Naive thymus-derived CD4-positive, alpha-beta T cell (primary cell): ENCODE measurements at regions not wholly inside any gene's neighbourhood (a gene's known extent, or its start where the extent isn't known, plus 50 kb on each side); places are given as distances from the start of the nearest gene placed in this dataset.

Experiments used
- ATAC-seq: fragments of 150-1000 bp; cut with Tn5 transposase; 2 replicates; pipeline ENCODE4 v1.10.0; 2021; ENCODE audit warnings: mild to moderate bottlenecking, moderate library complexity
- CTCF ChIA-PET: fragments of 350-600 bp; sonication (Branson Sonifier 250); formaldehyde crosslinking; loops from one replicate; lab custom pipeline; 2021; ENCODE audit warnings: antibody characterized with exemption; lab: Charles Lee
- POLR2A ChIA-PET: fragments of 350-600 bp; sonication (Branson Sonifier 250); formaldehyde crosslinking; loops from one replicate; lab custom pipeline; 2021; ENCODE audit warnings: antibody characterized with exemption, inconsistent platforms; lab: Charles Lee
- DNase-seq, 9 donors: peaks; one replicate each; pipeline versions ENCODE4 v3.0.0 to v3.0.0-alpha.2; 2020 to 2022; ENCODE audit warnings: mixed read lengths in 1 of 9
- H3K27ac ChIP-seq: one replicate; pipeline ENCODE4 v1.7.0; 2013; ENCODE audit warnings: mild to moderate bottlenecking, low read depth, low read length, moderate library complexity
- H3K27me3 ChIP-seq, 2 donors: one replicate each; pipeline ENCODE4 v1.7.0; 2013; ENCODE audit warnings: low read length in 2 of 2, mild to moderate bottlenecking in 2 of 2, moderate library complexity in 2 of 2; ENCODE audit not compliant: control insufficient read depth in 2 of 2, insufficient read depth in 2 of 2
- H3K36me3 ChIP-seq, 3 experiments: 1 replicate in 2 of 3; 2 replicates in 1 of 3; pipeline ENCODE4 v1.7.0; 2013; ENCODE audit warnings: low read length in 3 of 3, mild to moderate bottlenecking in 3 of 3, moderate library complexity in 1 of 3; ENCODE audit not compliant: insufficient read depth in 3 of 3, control insufficient read depth in 2 of 3
- H3K4me1 ChIP-seq, 2 donors: one replicate each; pipeline ENCODE4 v1.7.0; 2013; ENCODE audit warnings: low read length in 2 of 2, mild to moderate bottlenecking in 2 of 2, moderate library complexity in 1 of 2; ENCODE audit not compliant: control insufficient read depth in 2 of 2, insufficient read depth in 2 of 2
- H3K4me3 ChIP-seq: 2 replicates; pipeline ENCODE4 v1.7.0; 2013; ENCODE audit warnings: mild to moderate bottlenecking, low read length
- H3K9me3 ChIP-seq, 3 experiments: 1 replicate in 2 of 3; 2 replicates in 1 of 3; pipeline ENCODE4 v1.7.0; 2013; ENCODE audit warnings: low read length in 3 of 3; ENCODE audit not compliant: control insufficient read depth in 2 of 3
- H3K27ac Mint-ChIP-seq, 9 donors: one replicate each; pipeline ENCODE4 v1.8.0; 2020 to 2022; ENCODE audit warnings: mixed read lengths in 9 of 9, mild to moderate bottlenecking in 8 of 9, moderate library complexity in 5 of 9, inconsistent platforms in 2 of 9
- H3K27me3 Mint-ChIP-seq, 5 donors: one replicate each; pipeline ENCODE4 v1.8.0; 2021 to 2022; ENCODE audit warnings: mixed read lengths in 5 of 5, mild to moderate bottlenecking in 1 of 5
- H3K36me3 Mint-ChIP-seq, 5 donors: one replicate each; pipeline ENCODE4 v1.8.0; 2020 to 2022; ENCODE audit warnings: mixed read lengths in 5 of 5, mild to moderate bottlenecking in 3 of 5, inconsistent platforms in 1 of 5
- H3K4me1 Mint-ChIP-seq, 7 donors: one replicate each; pipeline ENCODE4 v1.8.0; 2020 to 2022; ENCODE audit warnings: mixed read lengths in 7 of 7, mild to moderate bottlenecking in 3 of 7, inconsistent platforms in 1 of 7
- H3K4me3 Mint-ChIP-seq, 10 donors: one replicate each; pipeline ENCODE4 v1.8.0; 2020 to 2022; ENCODE audit warnings: mild to moderate bottlenecking in 10 of 10, mixed read lengths in 10 of 10, moderate library complexity in 6 of 10, inconsistent platforms in 2 of 10
- H3K9me3 Mint-ChIP-seq, 11 donors: one replicate each; pipeline ENCODE4 v1.8.0; 2020 to 2022; ENCODE audit warnings: mixed read lengths in 11 of 11, mild to moderate bottlenecking in 4 of 11, inconsistent platforms in 1 of 11, moderate library complexity in 1 of 11
- intact Hi-C, 2 donors: fragments of 100-400 bp; cut with micrococcal nuclease; formaldehyde crosslinking; loops; one replicate each; pipeline ENCODE4 v1.15.1; 2023

- Mint-ChIP-seq H3K4me1 (no peaks in the 10 kb centered on the region), H3K9me3 (peaks cover 0 to 6% (median 0%) of the 10 kb centered on the region in 11 donors), H3K27ac (no peak overlapping the region), H3K4me3 (no peak overlapping the region), H3K36me3 (no peaks in the 10 kb centered on the region), H3K27me3 (peaks cover 0 to 5% (median 0%) of the 10 kb centered on the region in 5 donors)
- intact Hi-C loops = no loop called here
- no peaks in the 10 kb centered on the region for H3K27me3 ChIP-seq
- POLR2A ChIA-PET = interaction anchor here (0.6 kb wide), 1 partner anchor 284 kb away, joined by 3 read pairs; no protein-coding TSS in a partner anchor
- DNase-seq = no peak
- H3K27ac ChIP-seq = no peak overlapping the region
- ATAC-seq = no peak
- no peaks in the 10 kb centered on the region for H3K4me1 ChIP-seq
- no peak overlapping the region for H3K4me3 ChIP-seq
- CTCF ChIA-PET = no interaction called here
- H3K9me3 ChIP-seq = no peaks in the 10 kb centered on the region
- no peaks in the 10 kb centered on the region for H3K36me3 ChIP-seq
Measured at GRCh38 chr6:140370976-140371870, 996.8 kb upstream of the CITED2 start.

DNA sequence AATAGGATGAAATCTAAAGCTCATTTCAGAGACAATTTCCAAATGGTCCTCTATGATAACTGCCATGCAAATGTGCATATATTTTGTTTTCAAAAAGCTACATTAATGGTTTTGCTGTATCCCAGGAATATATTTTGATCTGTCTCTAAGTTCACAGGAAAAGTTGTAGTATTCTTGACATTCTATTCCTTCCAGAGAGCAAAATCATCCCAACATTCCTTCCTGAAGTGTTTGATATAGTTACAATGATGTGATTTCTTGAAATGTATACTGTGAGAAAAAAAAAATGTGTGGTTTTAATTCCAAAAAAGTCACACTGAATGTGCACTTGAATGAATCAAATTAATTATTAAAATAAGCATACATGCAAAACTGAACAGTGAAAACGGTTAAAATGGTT is 996.0 kb upstream of the CITED2 start:
- POLR2A ChIA-PET = interaction anchor here (0.6 kb wide), 1 partner anchor 285 kb away, joined by 3 read pairs; no protein-coding TSS in a partner anchor

DNA sequence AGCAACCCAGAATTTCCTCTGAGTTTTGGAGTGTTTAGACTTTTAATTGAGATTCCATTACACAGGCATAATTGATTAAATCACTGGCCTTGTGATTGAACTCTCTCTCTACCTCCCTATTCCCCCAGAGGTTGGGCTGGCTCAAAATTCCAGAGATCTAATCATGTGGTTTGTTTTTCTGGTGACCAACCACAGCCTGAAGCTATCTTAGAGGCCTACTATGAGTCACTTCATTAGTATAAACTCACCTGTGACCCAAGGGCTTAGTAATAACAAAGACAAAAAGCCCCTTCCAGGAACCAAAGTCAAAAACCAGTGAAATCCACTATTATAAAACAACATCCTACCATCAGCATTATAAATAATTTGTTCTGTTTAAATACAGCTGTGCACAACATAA is 992.5 kb upstream of the CITED2 start:
- ATAC-seq (no peak), DNase-seq (no peak)
- no peaks in the 10 kb centered on the region for H3K4me1 Mint-ChIP-seq
- Histone ChIP-seq H3K27ac (no peak overlapping the region), H3K36me3 (no peaks in the 10 kb centered on the region), H3K4me1 (no peaks in the 10 kb centered on the region), H3K27me3 (no peaks in the 10 kb centered on the region), H3K4me3 (no peak overlapping the region), H3K9me3 (peaks cover 0 to 8% (median 0%) of the 10 kb centered on the region in 3 experiments)
- no peak overlapping the region for H3K4me3 Mint-ChIP-seq
- intact Hi-C loops = no loop called here
- peaks cover 0 to 26% (median 7%) of the 10 kb centered on the region in 11 donors for H3K9me3 Mint-ChIP-seq
- H3K27me3 Mint-ChIP-seq = peaks cover 0 to 5% (median 0%) of the 10 kb centered on the region in 5 donors
- CTCF ChIA-PET = no interaction called here
- no peak overlapping the region for H3K27ac Mint-ChIP-seq
- POLR2A ChIA-PET = no interaction called here
- no peaks in the 10 kb centered on the region for H3K36me3 Mint-ChIP-seq

More for the DNA sequence above, 996.0 kb upstream of the CITED2 start:
- Mint-ChIP-seq H3K27ac (no peak overlapping the region), H3K27me3 (peaks cover 0 to 5% (median 0%) of the 10 kb centered on the region in 5 donors), H3K36me3 (no peaks in the 10 kb centered on the region), H3K4me1 (no peaks in the 10 kb centered on the region), H3K9me3 (peaks cover 0 to 12% (median 2%) of the 10 kb centered on the region in 11 donors), H3K4me3 (no peak overlapping the region)
- CTCF ChIA-PET = no interaction called here
- DNase-seq (no peak), ATAC-seq (no peak)
- intact Hi-C loops = no loop called here
- Histone ChIP-seq H3K4me1 (no peaks in the 10 kb centered on the region), H3K27ac (no peak overlapping the region), H3K36me3 (no peaks in the 10 kb centered on the region), H3K9me3 (no peaks in the 10 kb centered on the region), H3K27me3 (no peaks in the 10 kb centered on the region), H3K4me3 (no peak overlapping the region)

DNA sequence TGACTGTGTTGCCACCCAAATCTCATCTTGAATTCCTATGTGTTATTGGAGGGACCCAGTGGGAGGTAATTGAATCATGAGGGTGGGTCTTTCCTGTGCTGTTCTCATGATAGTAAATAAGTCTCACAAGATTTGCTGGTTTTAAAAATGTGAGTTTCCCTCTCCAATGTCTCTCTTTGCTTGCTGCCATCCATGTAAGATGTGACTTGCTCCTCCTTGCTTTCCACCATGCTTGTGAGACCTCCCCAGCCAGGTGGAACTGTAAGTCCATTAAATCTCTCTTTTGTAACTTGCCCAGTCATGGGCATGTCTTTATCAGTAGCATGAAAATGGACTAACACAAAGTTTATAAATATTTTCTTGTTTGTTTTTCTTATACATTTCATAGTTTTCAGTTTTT is 990.5 kb upstream of the CITED2 start:
- no peaks in the 10 kb centered on the region for H3K36me3 Mint-ChIP-seq
- ChIA-PET CTCF (no interaction called here), POLR2A (no interaction called here)
- no peak overlapping the region for H3K4me3 Mint-ChIP-seq
- intact Hi-C loops = no loop called here
- H3K4me3 ChIP-seq = no peak overlapping the region
- peaks cover 0 to 5% (median 0%) of the 10 kb centered on the region in 5 donors for H3K27me3 Mint-ChIP-seq
- ATAC-seq (no peak), DNase-seq (no peak)
- H3K27ac Mint-ChIP-seq = no peak overlapping the region
- no peak overlapping the region for H3K27ac ChIP-seq
- H3K4me1 ChIP-seq = no peaks in the 10 kb centered on the region
- no peaks in the 10 kb centered on the region for H3K4me1 Mint-ChIP-seq
- peaks cover 0 to 26% (median 7%) of the 10 kb centered on the region in 11 donors for H3K9me3 Mint-ChIP-seq
- H3K27me3 ChIP-seq = no peaks in the 10 kb centered on the region
- no peaks in the 10 kb centered on the region for H3K36me3 ChIP-seq
- peaks cover 0 to 8% (median 0%) of the 10 kb centered on the region in 3 experiments for H3K9me3 ChIP-seq

- no peaks in the 10 kb centered on the region for H3K36me3 ChIP-seq
- ChIA-PET CTCF (no interaction called here), POLR2A (no interaction called here)
- no peak overlapping the region for H3K4me3 ChIP-seq
- peaks cover 0 to 21% (median 5%) of the 10 kb centered on the region in 11 donors for H3K9me3 Mint-ChIP-seq
- H3K27me3 ChIP-seq = no peaks in the 10 kb centered on the region
- peaks cover 0 to 11% (median 5%) of the 10 kb centered on the region in 5 donors for H3K27me3 Mint-ChIP-seq
- intact Hi-C loops = no loop called here
- no peak overlapping the region for H3K27ac ChIP-seq
- no peaks in the 10 kb centered on the region for H3K4me1 ChIP-seq
- H3K36me3 Mint-ChIP-seq = no peaks in the 10 kb centered on the region
- no peaks in the 10 kb centered on the region for H3K4me1 Mint-ChIP-seq
- peaks cover 0 to 8% (median 0%) of the 10 kb centered on the region in 3 experiments for H3K9me3 ChIP-seq
- H3K4me3 Mint-ChIP-seq = no peak overlapping the region
- DNase-seq (no peak), ATAC-seq (no peak)
- H3K27ac Mint-ChIP-seq = no peak overlapping the region
Measured at GRCh38 chr6:140360651-140361050, 986.2 kb upstream of the CITED2 start.

GRCh38 chr6:140355476-140355875 is 981.0 kb upstream of the CITED2 start:
- no peak overlapping the region for H3K4me3 Mint-ChIP-seq
- Histone ChIP-seq H3K9me3 (no peaks in the 10 kb centered on the region), H3K4me3 (no peak overlapping the region), H3K4me1 (no peaks in the 10 kb centered on the region), H3K27ac (no peak overlapping the region), H3K36me3 (no peaks in the 10 kb centered on the region), H3K27me3 (no peaks in the 10 kb centered on the region)
- ChIA-PET POLR2A (no interaction called here), CTCF (no interaction called here)
- H3K9me3 Mint-ChIP-seq = no peaks in the 10 kb centered on the region
- H3K27ac Mint-ChIP-seq = no peak overlapping the region
- H3K27me3 Mint-ChIP-seq = peaks cover 0 to 16% (median 5%) of the 10 kb centered on the region in 5 donors
- ATAC-seq (no peak), DNase-seq (no peak)
- no peaks in the 10 kb centered on the region for H3K4me1 Mint-ChIP-seq
- intact Hi-C loops = no loop called here
- no peaks in the 10 kb centered on the region for H3K36me3 Mint-ChIP-seq

- DNase-seq (no peak), ATAC-seq (no peak)
- Mint-ChIP-seq H3K9me3 (no peaks in the 10 kb centered on the region), H3K36me3 (no peaks in the 10 kb centered on the region), H3K4me3 (no peak overlapping the region), H3K27ac (no peak overlapping the region), H3K4me1 (no peaks in the 10 kb centered on the region), H3K27me3 (peaks cover 0 to 16% (median 5%) of the 10 kb centered on the region in 5 donors)
- H3K9me3 ChIP-seq = no peaks in the 10 kb centered on the region
- CTCF ChIA-PET = no interaction called here
- H3K36me3 ChIP-seq = no peaks in the 10 kb centered on the region
- intact Hi-C loops = no loop called here
- POLR2A ChIA-PET = no interaction called here
- no peak overlapping the region for H3K4me3 ChIP-seq
- H3K4me1 ChIP-seq = no peaks in the 10 kb centered on the region
- no peaks in the 10 kb centered on the region for H3K27me3 ChIP-seq
- H3K27ac ChIP-seq = no peak overlapping the region
Measured at GRCh38 chr6:140354296-140354695, 979.8 kb upstream of the CITED2 start.
